Aorta (tissue), 5 donors: ENCODE measurements at regions not wholly inside any gene's neighbourhood (a gene's known extent, or its start where the extent isn't known, plus 50 kb on each side); places are given as distances from the start of the nearest gene placed in this dataset.

ENCODE experiments used
- ATAC-seq: fragments of 200-7000 bp; cut with Tn5 transposase; one replicate; pipeline ENCODE4 v1.9.1; 2022; ENCODE audit warnings: moderate library complexity; ENCODE audit not compliant: low FRiP score
- DNase-seq, 2 donors: peaks; one replicate each; pipeline ENCODE4 v3.0.0-alpha.2; 2020
- H3K27ac ChIP-seq, 2 donors: one replicate each; pipeline ENCODE4 v1.5.1; 2013; ENCODE audit warnings: low read length in 2 of 2, mild to moderate bottlenecking in 2 of 2, moderate library complexity in 2 of 2, control low read depth in 1 of 2, inconsistent platforms in 1 of 2, low read depth in 1 of 2
- H3K27me3 ChIP-seq, 2 donors: one replicate each; pipeline ENCODE4 v1.6.1; 2013; ENCODE audit warnings: control low read depth in 1 of 2, low read length in 1 of 2, mild to moderate bottlenecking in 1 of 2, moderate library complexity in 1 of 2; ENCODE audit not compliant: insufficient read depth in 2 of 2, control insufficient read depth in 1 of 2
- H3K36me3 ChIP-seq, 2 donors: one replicate each; pipeline ENCODE4 v1.6.1; 2013; ENCODE audit warnings: control low read depth in 1 of 2, low read length in 1 of 2, mild to moderate bottlenecking in 1 of 2; ENCODE audit not compliant: insufficient read depth in 2 of 2, control insufficient read depth in 1 of 2
- H3K4me1 ChIP-seq, 2 donors: one replicate each; pipeline ENCODE4 v1.6.1; 2013; ENCODE audit warnings: low read length in 2 of 2, control low read depth in 1 of 2, mild to moderate bottlenecking in 1 of 2, moderate library complexity in 1 of 2; ENCODE audit not compliant: insufficient read depth in 2 of 2, control insufficient read depth in 1 of 2
- H3K4me3 ChIP-seq, 2 donors: one replicate each; pipeline ENCODE4 v1.5.1; 2013; ENCODE audit warnings: low read length in 2 of 2, control low read depth in 1 of 2, mild to moderate bottlenecking in 1 of 2
- H3K9me3 ChIP-seq: one replicate; pipeline ENCODE4 v1.6.1; 2013; ENCODE audit warnings: mild to moderate bottlenecking, low read length; ENCODE audit not compliant: control insufficient read depth
- WGBS, 2 donors: extraction: QIAGEN DNeasy Blood & Tissue Kit; methylation state at CpG; one replicate each; pipeline ENCODE4 v1.1.7; 2013; 5-methylcytosine and 5-hydroxymethylcytosine counted together
- intact Hi-C, 2 donors: fragments of 100-400 bp; cut with DNase I; formaldehyde crosslinking; loops; one replicate each; pipeline versions ENCODE4 v1.14.2 to v1.15.0; 2022
- donor health status: healthy with polysubstance abuse.
- donor health status: Bipolar disorder and iron deficiency.
- donor health status: DM: no; HTN: no; CAD: no.
- donor health status: DM: no; HTN: no; CAD: no.
- donor health status: DM: yes; HTN: yes; CAD: no.

- H3K36me3 ChIP-seq: no peaks in the 10 kb centered on the region
- H3K9me3 ChIP-seq: no peaks in the 10 kb centered on the region
- intact Hi-C loops: no loop called here
- H3K4me3 ChIP-seq: no peak overlapping the region
- H3K4me1 ChIP-seq: no peaks in the 10 kb centered on the region
- no peak overlapping the region for H3K27ac ChIP-seq
- DNase-seq: no peak
- no peak for ATAC-seq
- WGBS, 2 donors: 81 to 82% methylated on average over 4 of the region's 4 CpGs
- no peaks in the 10 kb centered on the region for H3K27me3 ChIP-seq
These were observed 1320.5 kb downstream of the AACS start for GRCh38 chr12:126385785-126386184.

GRCh38 chr12:126389220-126389841 lies 1324.1 kb downstream of the AACS start:
- DNase-seq (no peak), ATAC-seq (no peak)
- H3K9me3 ChIP-seq: no peaks in the 10 kb centered on the region
- H3K4me1 ChIP-seq: no peaks in the 10 kb centered on the region
- 14 to 20% methylated on average over 9 of the region's 9 CpGs for WGBS, 2 donors
- H3K36me3 ChIP-seq: no peaks in the 10 kb centered on the region
- H3K27me3 ChIP-seq: no peaks in the 10 kb centered on the region
- no peak overlapping the region for H3K27ac ChIP-seq
- intact Hi-C loops: no loop called here
- H3K4me3 ChIP-seq: no peak overlapping the region

- intact Hi-C loops: no loop called here
- H3K36me3 ChIP-seq: no peaks in the 10 kb centered on the region
- H3K4me1 ChIP-seq: no peaks in the 10 kb centered on the region
- no peak for ATAC-seq
- DNase-seq: no peak
- H3K9me3 ChIP-seq: no peaks in the 10 kb centered on the region
- no peak overlapping the region for H3K27ac ChIP-seq
- no peaks in the 10 kb centered on the region for H3K27me3 ChIP-seq
- no peak overlapping the region for H3K4me3 ChIP-seq
- WGBS, 2 donors: 8 to 21% methylated on average over 5 of the region's 5 CpGs
These were observed 1324.7 kb downstream of the AACS start for GRCh38 chr12:126389961-126390360.

- no peak for DNase-seq
- H3K9me3 ChIP-seq: no peaks in the 10 kb centered on the region
- H3K4me3 ChIP-seq: no peak overlapping the region
- intact Hi-C loops: no loop called here
- no peak for ATAC-seq
- H3K36me3 ChIP-seq: no peaks in the 10 kb centered on the region
- no peaks in the 10 kb centered on the region for H3K27me3 ChIP-seq
- H3K4me1 ChIP-seq: no peaks in the 10 kb centered on the region
- WGBS, 2 donors: 78 to 90% methylated on average over 6 of the region's 6 CpGs
- no peak overlapping the region for H3K27ac ChIP-seq
These were observed 1325.8 kb downstream of the AACS start for GRCh38 chr12:126390969-126391566.

- intact Hi-C loops: no loop called here
- Histone ChIP-seq H3K9me3 (no peaks in the 10 kb centered on the region), H3K4me3 (no peak overlapping the region), H3K36me3 (no peaks in the 10 kb centered on the region), H3K4me1 (no peaks in the 10 kb centered on the region), H3K27me3 (no peaks in the 10 kb centered on the region), H3K27ac (no peak overlapping the region)
- no peak for DNase-seq
- 91 to 92% methylated on average over 6 of the region's 6 CpGs for WGBS, 2 donors
- ATAC-seq: no peak
These were observed 1331.3 kb downstream of the AACS start for GRCh38 chr12:126396536-126396935.

GRCh38 chr12:126397071-126397581 lies 1331.9 kb downstream of the AACS start:
- Histone ChIP-seq H3K4me1 (no peaks in the 10 kb centered on the region), H3K4me3 (no peak overlapping the region), H3K27me3 (no peaks in the 10 kb centered on the region), H3K36me3 (no peaks in the 10 kb centered on the region), H3K9me3 (no peaks in the 10 kb centered on the region), H3K27ac (no peak overlapping the region)
- intact Hi-C loops: no loop called here
- 78 to 85% methylated on average over 7 of the region's 7 CpGs for WGBS, 2 donors
- DNase-seq (no peak), ATAC-seq (no peak)

- intact Hi-C loops: no loop called here
These were observed 1332.4 kb downstream of the AACS start for GRCh38 chr12:126397660-126398059.

GRCh38 chr12:126400831-126401230 lies 1335.6 kb downstream of the AACS start:
- H3K36me3 ChIP-seq: no peaks in the 10 kb centered on the region
- H3K4me1 ChIP-seq: no peaks in the 10 kb centered on the region
- H3K27me3 ChIP-seq: no peaks in the 10 kb centered on the region
- no peaks in the 10 kb centered on the region for H3K9me3 ChIP-seq
- no peak overlapping the region for H3K27ac ChIP-seq
- H3K4me3 ChIP-seq: no peak overlapping the region
- no peak for ATAC-seq
- intact Hi-C loops: no loop called here
- no peak for DNase-seq

More at GRCh38 chr12:126397660-126398059, 1332.4 kb downstream of the AACS start:
- 97% methylated on average over 1 of the region's 1 CpG for WGBS, 2 donors
- H3K27me3 ChIP-seq: no peaks in the 10 kb centered on the region
- H3K4me1 ChIP-seq: no peaks in the 10 kb centered on the region
- ATAC-seq (no peak), DNase-seq (no peak)
- H3K4me3 ChIP-seq: no peak overlapping the region
- no peaks in the 10 kb centered on the region for H3K36me3 ChIP-seq
- H3K27ac ChIP-seq: no peak overlapping the region
- no peaks in the 10 kb centered on the region for H3K9me3 ChIP-seq

GRCh38 chr12:126404293-126404881 lies 1339.2 kb downstream of the AACS start:
- Histone ChIP-seq H3K4me3 (no peak overlapping the region), H3K9me3 (no peaks in the 10 kb centered on the region), H3K27me3 (no peaks in the 10 kb centered on the region), H3K27ac (no peak overlapping the region), H3K36me3 (no peaks in the 10 kb centered on the region), H3K4me1 (no peaks in the 10 kb centered on the region)
- intact Hi-C loops: no loop called here
- DNase-seq (no peak), ATAC-seq (no peak)
- WGBS, 2 donors: 72 to 80% methylated on average over 5 of the region's 5 CpGs
